GM12878 (cell line): ENCODE measurements at regions not wholly inside any gene's neighbourhood (a gene's known extent, or its start where the extent isn't known, plus 50 kb on each side); places are given as distances from the start of the nearest gene placed in this dataset.

Source experiments
- ATAC-seq: fragments of 200-7000 bp; cut with Tn5 transposase; 3 replicates; pipeline ENCODE4 v1.9.1; 2020; ENCODE audit warnings: mild to moderate bottlenecking, moderate library complexity
- BruUV-seq: library from RNA; stranded (reverse); fragments of 400-500 nt; replicated peaks from 2 replicates; lab custom pipeline; 2021; lab: Mats Ljungman, UMichigan
- CTCF ChIA-PET: fragments of 300-600 bp; sonication (Branson Sonifier 250); formaldehyde crosslinking; extraction: SDS; loops from one replicate; lab custom pipeline; 2021; ENCODE audit warnings: inconsistent platforms; lab: Yijun Ruan, JAX
- POLR2A ChIA-PET: fragments of 350-600 bp; formaldehyde crosslinking; extraction: SDS; loops from one replicate; lab custom pipeline; 2021; ENCODE audit warnings: inconsistent platforms; lab: Charles Lee
- RAD21 ChIA-PET: fragments of 300-600 bp; sonication (Branson Sonifier 250); formaldehyde crosslinking; loops from one replicate; lab custom pipeline; 2023; ENCODE audit warnings: antibody characterized with exemption; ENCODE audit not compliant: unreplicated experiment; lab: Charles Lee
- SMC1A ChIA-PET: fragments of 300-600 bp; sonication (Branson Sonifier 250); formaldehyde crosslinking; loops from one replicate; lab custom pipeline; 2023; ENCODE audit not compliant: unreplicated experiment, uncharacterized antibody; lab: Charles Lee
- DNase-seq: peaks from one replicate; pipeline ENCODE4 v3.0.0-alpha.2; 2011; ENCODE audit warnings: low read depth, low spot score
- FAIRE-seq: peaks from 3 replicates; lab custom pipeline; 2011; peaks lifted over from hg19 to GRCh38; lab: Jason Lieb, UNC
- H2AFZ ChIP-seq: 2 replicates; pipeline ENCODE4 v1.6.0; 2011; ENCODE audit warnings: low read depth, low read length, control low read depth; ENCODE audit not compliant: control insufficient read depth
- H3K27ac ChIP-seq: 2 replicates; pipeline ENCODE4 v1.5.1; 2011; ENCODE audit warnings: control low read depth; ENCODE audit not compliant: control insufficient read depth, insufficient read depth
- H3K27me3 ChIP-seq, 2 experiments: replicated peaks in 1 of 2; 2 replicates each; pipeline versions ENCODE4 v1.6.0 to v1.6.1; 2011; ENCODE audit warnings: low read length in 1 of 2; ENCODE audit not compliant: control insufficient read depth in 2 of 2, insufficient read depth in 2 of 2
- H3K36me3 ChIP-seq, 2 experiments: 2 replicates each; pipeline ENCODE4 v1.5.1; 2011; ENCODE audit warnings: low read length in 1 of 2; ENCODE audit not compliant: control insufficient read depth in 2 of 2, insufficient read depth in 2 of 2
- H3K4me1 ChIP-seq: 2 replicates; pipeline ENCODE4 v1.6.1; 2011; ENCODE audit warnings: mild to moderate bottlenecking, low read length, moderate library complexity, mixed read lengths; ENCODE audit not compliant: control insufficient read depth, insufficient read depth
- H3K4me2 ChIP-seq: 2 replicates; pipeline ENCODE4 v1.6.0; 2011; ENCODE audit warnings: control low read depth; ENCODE audit not compliant: control insufficient read depth, insufficient read depth
- H3K4me3 ChIP-seq: fragments of 200-600 bp; sonication (generic); 2 replicates; pipeline ENCODE4 v1.5.1; 2016
- H3K79me2 ChIP-seq: 2 replicates; pipeline ENCODE4 v1.6.0; 2011; ENCODE audit warnings: low read length; ENCODE audit not compliant: control insufficient read depth, insufficient read depth
- H3K9ac ChIP-seq: 2 replicates; pipeline ENCODE4 v1.8.0; 2011; ENCODE audit warnings: low read length, control low read depth, mixed read lengths; ENCODE audit not compliant: control insufficient read depth, insufficient read depth
- H3K9me3 ChIP-seq: replicated peaks from 3 replicates; pipeline ENCODE4 v1.5.1; 2011; ENCODE audit warnings: mild to moderate bottlenecking, low read length; ENCODE audit not compliant: control insufficient read depth, insufficient read depth
- H4K20me1 ChIP-seq: 2 replicates; pipeline ENCODE4 v1.6.0; 2011; ENCODE audit not compliant: control insufficient read depth, insufficient read depth
- EP300 ChIP-seq, 2 experiments: fragments of 150-350 bp in 1 of 2; IDR thresholded peaks; 2 replicates each; pipeline ENCODE4 v1.6.1; 2011 to 2012; ENCODE audit warnings: low read depth in 2 of 2, low read length in 2 of 2, borderline replicate concordance in 1 of 2, improper control_type of control experiment in 1 of 2, inconsistent platforms in 1 of 2; ENCODE audit not compliant: control insufficient read depth in 1 of 2
- FOS ChIP-seq: IDR thresholded peaks from 3 replicates; pipeline ENCODE4 v1.6.1; 2011; ENCODE audit warnings: borderline replicate concordance; ENCODE audit not compliant: insufficient read length; ENCODE audit errors: extremely low read depth
- MYC ChIP-seq: IDR thresholded peaks from 2 replicates; pipeline ENCODE4 v1.6.1; 2011; ENCODE audit warnings: mild to moderate bottlenecking, low read length, moderate library complexity, inconsistent platforms; ENCODE audit not compliant: insufficient read depth, insufficient replicate concordance, insufficient read length, severe bottlenecking
- NR2C2 ChIP-seq: IDR thresholded peaks from 2 replicates; pipeline ENCODE4 v1.6.1; 2011; ENCODE audit warnings: borderline replicate concordance, low read depth; ENCODE audit not compliant: control insufficient read depth, insufficient read length
- NR2F1 ChIP-seq: fragments of 450-650 bp; conservative IDR thresholded peaks from 2 replicates; pipeline ENCODE4 v1.6.1; 2017; ENCODE audit warnings: mild to moderate bottlenecking
- PAX8 ChIP-seq: fragments of 450-650 bp; IDR thresholded peaks from 2 replicates; pipeline ENCODE4 v1.6.1; 2017; ENCODE audit warnings: mild to moderate bottlenecking, moderate library complexity
- POLR2A ChIP-seq: IDR thresholded peaks from 2 replicates; pipeline ENCODE4 v1.6.1; 2011; ENCODE audit warnings: low read depth, mild to moderate bottlenecking, low read length
- RAD21 ChIP-seq: IDR thresholded peaks from 2 replicates; pipeline ENCODE4 v1.6.1; 2011; ENCODE audit warnings: mild to moderate bottlenecking, low read depth, low read length, moderate library complexity; ENCODE audit not compliant: insufficient read depth
- RAD51 ChIP-seq: fragments of 450-650 bp; IDR thresholded peaks from 2 replicates; pipeline ENCODE4 v1.6.1; 2016; ENCODE audit warnings: moderate library complexity, mild to moderate bottlenecking, inconsistent platforms
- RUNX3 ChIP-seq: IDR thresholded peaks from 2 replicates; pipeline ENCODE4 v1.6.1; 2012; ENCODE audit warnings: low read length, inconsistent platforms
- SPI1 ChIP-seq: IDR thresholded peaks from 2 replicates; pipeline ENCODE4 v1.6.1; 2011; ENCODE audit warnings: low read depth, mild to moderate bottlenecking, low read length, moderate library complexity, borderline replicate concordance; ENCODE audit not compliant: insufficient read depth
- SRF ChIP-seq, 2 experiments: IDR thresholded peaks; 2 replicates each; pipeline ENCODE4 v1.6.1; 2011; ENCODE audit warnings: low read depth in 2 of 2, low read length in 2 of 2, mild to moderate bottlenecking in 1 of 2, moderate library complexity in 1 of 2
- TCF12 ChIP-seq: IDR thresholded peaks from 2 replicates; pipeline ENCODE4 v1.6.1; 2011; ENCODE audit warnings: low read depth, mild to moderate bottlenecking, low read length
- TCF3 ChIP-seq: IDR thresholded peaks from 2 replicates; pipeline ENCODE4 v1.6.1; 2012; ENCODE audit warnings: low read depth, mild to moderate bottlenecking, low read length, borderline replicate concordance; ENCODE audit not compliant: insufficient read depth
- YBX1 ChIP-seq: fragments of 450-650 bp; IDR thresholded peaks from 2 replicates; pipeline ENCODE4 v1.6.1; 2016; ENCODE audit warnings: antibody characterized with exemption
- ZNF217 ChIP-seq: fragments of 450-650 bp; IDR thresholded peaks from 2 replicates; pipeline ENCODE4 v1.6.1; 2017; ENCODE audit warnings: antibody characterized with exemption, mild to moderate bottlenecking
- WGBS: methylation state at CpG from one replicate; pipeline ENCODE4 v1.1.6; 2016; ENCODE audit warnings: low lambda C conversion rate; ENCODE audit not compliant: insufficient replicate concordance, insufficient coverage; ENCODE audit errors: missing lambda C conversion rate; 5-methylcytosine and 5-hydroxymethylcytosine counted together
- in situ Hi-C: fragments of 300-500 bp; cut with MboI; formaldehyde crosslinking; loops from 9 replicates; pipeline ENCODE4 v1.14.3; 2018; ENCODE audit warnings: mixed read lengths
- intact Hi-C: fragments of 100-400 bp; cut with micrococcal nuclease; formaldehyde crosslinking; loops from one replicate; pipeline ENCODE4 v1.14.2; 2022; ENCODE audit not compliant: unreplicated experiment
- TF ChIP-seq, protein P1 (sequence below): IDR thresholded peaks from 2 replicates; pipeline ENCODE4 v1.6.1; 2012; ENCODE audit warnings: low read depth, low read length, improper control_type of control experiment
- TF ChIP-seq, protein P2 (sequence below): IDR thresholded peaks from 2 replicates; pipeline ENCODE4 v1.6.1; 2011; ENCODE audit warnings: low read depth, mild to moderate bottlenecking, low read length, moderate library complexity, borderline replicate concordance; ENCODE audit errors: extremely low read depth
- TF ChIP-seq, protein P3 (sequence below): fragments of 450-650 bp; IDR thresholded peaks from 2 replicates; pipeline ENCODE4 v1.6.1; 2017; ENCODE audit warnings: low read depth, mild to moderate bottlenecking, moderate library complexity

DNA sequence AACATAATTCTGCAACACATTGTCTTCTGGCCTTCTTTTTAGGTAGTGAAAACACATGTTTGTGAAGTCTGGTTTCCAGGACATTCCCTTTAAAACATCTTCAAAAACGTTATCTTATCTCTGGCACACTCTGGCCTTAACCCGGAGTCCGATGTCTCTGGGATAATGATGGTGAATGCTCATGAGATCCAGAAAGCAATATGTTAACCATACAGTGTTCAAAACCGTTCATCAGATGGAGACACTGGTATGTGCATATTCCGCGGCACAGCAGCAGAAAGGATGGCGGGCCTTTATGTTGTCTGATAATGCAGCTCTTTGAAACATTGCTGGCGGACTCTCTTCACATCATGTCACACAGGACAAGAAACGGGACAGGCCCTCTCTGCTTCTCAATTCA is 605.2 kb downstream of the CCDC171 start:
- Histone ChIP-seq H4K20me1 (no peaks in the 10 kb centered on the region), H2AFZ (no peak overlapping the region), H3K79me2 (no peaks in the 10 kb centered on the region), H3K9ac (no peak overlapping the region), H3K27me3 (no peaks in the 10 kb centered on the region), H3K4me2 (no peak overlapping the region)
- no TSS peak for BruUV-seq
- intact Hi-C loops: no loop called here
- RAD21 ChIA-PET: no interaction called here
- ATAC-seq: no peak
- POLR2A ChIA-PET: no interaction called here
- TF ChIP-seq FOS (no peak), PAX8 (no peak), YBX1 (no peak), TCF12 (no peak), RAD51 (no peak), EP300 (IDR thresholded peaks at IDR 0.05; ENCODE audit: borderline replicate concordance in 1 of 2, control insufficient read depth in 1 of 2, low read depth in 2 of 2, low read length in 2 of 2) (no peak), SRF (IDR thresholded peaks at IDR 0.05; ENCODE audit: low read depth in 2 of 2, low read length in 2 of 2) (no peak), TCF3 (no peak), ZNF217 (no peak), RAD21 (no peak), RUNX3 (no peak), POLR2A (no peak), NR2F1 (no peak), SPI1 (no peak), MYC (no peak), NR2C2 (no peak)
- TF ChIP-seq, protein P1, sequence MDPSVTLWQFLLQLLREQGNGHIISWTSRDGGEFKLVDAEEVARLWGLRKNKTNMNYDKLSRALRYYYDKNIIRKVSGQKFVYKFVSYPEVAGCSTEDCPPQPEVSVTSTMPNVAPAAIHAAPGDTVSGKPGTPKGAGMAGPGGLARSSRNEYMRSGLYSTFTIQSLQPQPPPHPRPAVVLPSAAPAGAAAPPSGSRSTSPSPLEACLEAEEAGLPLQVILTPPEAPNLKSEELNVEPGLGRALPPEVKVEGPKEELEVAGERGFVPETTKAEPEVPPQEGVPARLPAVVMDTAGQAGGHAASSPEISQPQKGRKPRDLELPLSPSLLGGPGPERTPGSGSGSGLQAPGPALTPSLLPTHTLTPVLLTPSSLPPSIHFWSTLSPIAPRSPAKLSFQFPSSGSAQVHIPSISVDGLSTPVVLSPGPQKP: no peak
- TF ChIP-seq, protein P2, sequence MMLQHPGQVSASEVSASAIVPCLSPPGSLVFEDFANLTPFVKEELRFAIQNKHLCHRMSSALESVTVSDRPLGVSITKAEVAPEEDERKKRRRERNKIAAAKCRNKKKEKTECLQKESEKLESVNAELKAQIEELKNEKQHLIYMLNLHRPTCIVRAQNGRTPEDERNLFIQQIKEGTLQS: no peak
- TF ChIP-seq, protein P3, sequence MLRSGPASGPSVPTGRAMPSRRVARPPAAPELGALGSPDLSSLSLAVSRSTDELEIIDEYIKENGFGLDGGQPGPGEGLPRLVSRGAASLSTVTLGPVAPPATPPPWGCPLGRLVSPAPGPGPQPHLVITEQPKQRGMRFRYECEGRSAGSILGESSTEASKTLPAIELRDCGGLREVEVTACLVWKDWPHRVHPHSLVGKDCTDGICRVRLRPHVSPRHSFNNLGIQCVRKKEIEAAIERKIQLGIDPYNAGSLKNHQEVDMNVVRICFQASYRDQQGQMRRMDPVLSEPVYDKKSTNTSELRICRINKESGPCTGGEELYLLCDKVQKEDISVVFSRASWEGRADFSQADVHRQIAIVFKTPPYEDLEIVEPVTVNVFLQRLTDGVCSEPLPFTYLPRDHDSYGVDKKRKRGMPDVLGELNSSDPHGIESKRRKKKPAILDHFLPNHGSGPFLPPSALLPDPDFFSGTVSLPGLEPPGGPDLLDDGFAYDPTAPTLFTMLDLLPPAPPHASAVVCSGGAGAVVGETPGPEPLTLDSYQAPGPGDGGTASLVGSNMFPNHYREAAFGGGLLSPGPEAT: no peak
- TF ChIP-seq, all 136 proteins: peak for 0
- no peaks in the 10 kb centered on the region for H3K36me3 ChIP-seq
- no peaks in the 10 kb centered on the region for H3K9me3 ChIP-seq
- H3K4me3 ChIP-seq: no peak overlapping the region
- 49% methylated on average over 9 of the region's 9 CpGs for WGBS
- DNase-seq (no peak), FAIRE-seq (no peak)
- no peaks in the 10 kb centered on the region for H3K4me1 ChIP-seq
- no peak overlapping the region for H3K27ac ChIP-seq
- in situ Hi-C loops: no loop called here
- SMC1A ChIA-PET: no interaction called here
- CTCF ChIA-PET: no interaction called here
